GM12873 (cell line): ENCODE measurements at regions not wholly inside any gene's neighbourhood (a gene's known extent, or its start where the extent isn't known, plus 50 kb on each side); places are given as distances from the start of the nearest gene placed in this dataset.

Experiments used
- CTCF ChIP-seq: IDR thresholded peaks from 2 replicates; pipeline ENCODE4 v1.5.1; 2012; ENCODE audit warnings: low read depth, mild to moderate bottlenecking, moderate library complexity, low read length, control low read depth; ENCODE audit not compliant: insufficient read depth; ENCODE audit errors: missing control alignments

GRCh38 chr5:167936944-167937634, 354.4 kb upstream of the WWC1 start:
- no peak for TF ChIP-seq CTCF

GRCh38 chr5:167937635-167937998, 353.8 kb upstream of the WWC1 start:
- TF ChIP-seq CTCF: no peak

GRCh38 chr5:167939686-167940085, 351.8 kb upstream of the WWC1 start:
- TF ChIP-seq CTCF: no peak

GRCh38 chr5:167940911-167941310, 350.5 kb upstream of the WWC1 start:
- no peak for TF ChIP-seq CTCF

- TF ChIP-seq CTCF: no peak
These were observed 348.1 kb upstream of the WWC1 start for GRCh38 chr5:167943343-167943742.

GRCh38 chr5:167944121-167944852, 347.2 kb upstream of the WWC1 start:
- TF ChIP-seq CTCF: no peak

GRCh38 chr5:167945542-167946384, 345.7 kb upstream of the WWC1 start:
- TF ChIP-seq CTCF: no peak
